Mucosa of descending colon (tissue), 3 donors: ENCODE measurements at regions not wholly inside any gene's neighbourhood (a gene's known extent, or its start where the extent isn't known, plus 50 kb on each side); places are given as distances from the start of the nearest gene placed in this dataset.

Experiments used
- ATAC-seq: fragments of 200-7000 bp; cut with Tn5 transposase; one replicate; pipeline ENCODE4 v1.9.1; 2020; ENCODE audit warnings: mild to moderate bottlenecking, moderate library complexity
- DNase-seq, 3 donors: peaks; one replicate each; pipeline ENCODE4 v3.0.0-alpha.2; 2020
- H3K36me3 ChIP-seq: fragments of 200-600 bp; one replicate; pipeline ENCODE4 v1.8.0; 2021; ENCODE audit warnings: low read depth, mild to moderate bottlenecking
- H3K4me1 ChIP-seq: fragments of 200-600 bp; one replicate; pipeline ENCODE4 v1.8.0; 2021; ENCODE audit warnings: low read depth, mild to moderate bottlenecking
- H3K4me3 ChIP-seq: fragments of 200-600 bp; one replicate; pipeline ENCODE4 v1.8.0; 2021; ENCODE audit warnings: mild to moderate bottlenecking
- H3K9me3 ChIP-seq: fragments of 200-600 bp; one replicate; pipeline ENCODE4 v1.8.0; 2021; ENCODE audit warnings: mild to moderate bottlenecking
- CTCF ChIP-seq: fragments of 200-600 bp; IDR thresholded peaks from one replicate; pipeline ENCODE4 v1.8.0; 2022; ENCODE audit warnings: antibody characterized with exemption, mild to moderate bottlenecking
- intact Hi-C, 2 donors: fragments of 100-400 bp; cut with DNase I in 1 of 2; cut with micrococcal nuclease in 1 of 2; formaldehyde crosslinking; loops; one replicate each; pipeline versions ENCODE4 v1.11.0 to v1.11.1; 2022; cut with DNase I, micrococcal nuclease
- donor health status: DM: no; HTN: no; CAD: no; lungs with moderate emphysema.
- donor health status: DM: no; HTN: no; CAD: no.
- donor health status: DM: no; HTN: yes; CAD: no.

- no peaks in the 10 kb centered on the region for H3K36me3 ChIP-seq
- no peaks in the 10 kb centered on the region for H3K4me1 ChIP-seq
- no peak for TF ChIP-seq CTCF
- intact Hi-C loops, result no loop called here
- H3K9me3 ChIP-seq, result no peaks in the 10 kb centered on the region
- ATAC-seq, result no peak
- no peak overlapping the region for H3K4me3 ChIP-seq
- DNase-seq, result no peak
Observed at GRCh38 chr2:160672211-160672610, 178.6 kb upstream of the RBMS1 start.

- Histone ChIP-seq H3K4me3 (no peak overlapping the region), H3K9me3 (no peaks in the 10 kb centered on the region), H3K4me1 (no peaks in the 10 kb centered on the region), H3K36me3 (no peaks in the 10 kb centered on the region)
- TF ChIP-seq CTCF, result no peak
- DNase-seq, result no peak
- intact Hi-C loops, result no loop called here
- ATAC-seq, result no peak
Observed at GRCh38 chr2:160674146-160674750, 180.6 kb upstream of the RBMS1 start.

GRCh38 chr2:160679686-160680085, 186.1 kb upstream of the RBMS1 start:
- no peak for ATAC-seq
- Histone ChIP-seq H3K4me3 (no peak overlapping the region), H3K9me3 (no peaks in the 10 kb centered on the region), H3K4me1 (no peaks in the 10 kb centered on the region), H3K36me3 (no peaks in the 10 kb centered on the region)
- intact Hi-C loops, result no loop called here
- TF ChIP-seq CTCF, result no peak
- DNase-seq, result no peak

- no peak overlapping the region for H3K4me3 ChIP-seq
- no peak for TF ChIP-seq CTCF
- no peaks in the 10 kb centered on the region for H3K4me1 ChIP-seq
- no peak for ATAC-seq
- intact Hi-C loops, result no loop called here
- no peak for DNase-seq
- no peaks in the 10 kb centered on the region for H3K9me3 ChIP-seq
- H3K36me3 ChIP-seq, result no peaks in the 10 kb centered on the region
Observed at GRCh38 chr2:160680294-160680693, 186.7 kb upstream of the RBMS1 start.

GRCh38 chr2:160680974-160681373, 187.4 kb upstream of the RBMS1 start:
- TF ChIP-seq CTCF, result no peak
- Histone ChIP-seq H3K4me1 (no peaks in the 10 kb centered on the region), H3K36me3 (no peaks in the 10 kb centered on the region), H3K9me3 (no peaks in the 10 kb centered on the region), H3K4me3 (no peak overlapping the region)
- ATAC-seq (no peak), DNase-seq (no peak)
- intact Hi-C loops, result no loop called here

GRCh38 chr2:160683206-160683605, 189.6 kb upstream of the RBMS1 start:
- Histone ChIP-seq H3K36me3 (no peaks in the 10 kb centered on the region), H3K4me3 (no peak overlapping the region), H3K4me1 (no peaks in the 10 kb centered on the region), H3K9me3 (no peaks in the 10 kb centered on the region)
- intact Hi-C loops, result no loop called here
- ATAC-seq (no peak), DNase-seq (no peak)
- no peak for TF ChIP-seq CTCF
